HG02840 (cell line): ENCODE measurements at regions not wholly inside any gene's neighbourhood (a gene's known extent, or its start where the extent isn't known, plus 50 kb on each side); places are given as distances from the start of the nearest gene placed in this dataset.

Experiments used
- ATAC-seq: cut with Tn5 transposase; IDR thresholded peaks from one replicate; pipeline ENCODE4 v1.9.1; 2021; ENCODE audit warnings: mild to moderate bottlenecking, moderate library complexity, moderate number of reproducible peaks; ENCODE audit not compliant: unreplicated experiment, low FRiP score

- no peak for ATAC-seq
These were observed 182.3 kb downstream of the PCSK1 start for GRCh38 chr5:96250782-96251181.

DNA sequence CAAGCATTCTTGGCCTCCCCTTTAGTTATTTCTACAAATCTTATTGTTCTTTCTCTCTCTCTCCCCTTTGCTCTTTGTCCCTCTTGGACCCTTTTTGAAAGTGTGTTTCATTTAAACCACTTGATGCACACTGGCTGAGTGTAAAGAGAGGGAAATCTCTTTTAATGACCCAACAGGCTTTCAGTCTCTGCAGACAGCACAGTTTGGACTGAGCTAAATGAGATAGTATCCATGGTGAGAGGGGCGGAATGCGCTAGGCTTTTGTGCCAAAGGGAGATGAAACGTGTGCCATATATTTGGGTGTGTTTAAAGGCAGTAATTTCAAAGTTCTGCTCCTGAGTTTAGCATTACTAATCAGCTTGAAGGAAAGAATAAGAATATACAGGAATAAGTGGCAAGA lies 184.9 kb downstream of the PCSK1 start:
- ATAC-seq, result no peak

- no peak for ATAC-seq
These were observed 185.3 kb downstream of the PCSK1 start for GRCh38 chr5:96247708-96248107.

GRCh38 chr5:96247097-96247701 lies 185.8 kb downstream of the PCSK1 start:
- ATAC-seq, result no peak

DNA sequence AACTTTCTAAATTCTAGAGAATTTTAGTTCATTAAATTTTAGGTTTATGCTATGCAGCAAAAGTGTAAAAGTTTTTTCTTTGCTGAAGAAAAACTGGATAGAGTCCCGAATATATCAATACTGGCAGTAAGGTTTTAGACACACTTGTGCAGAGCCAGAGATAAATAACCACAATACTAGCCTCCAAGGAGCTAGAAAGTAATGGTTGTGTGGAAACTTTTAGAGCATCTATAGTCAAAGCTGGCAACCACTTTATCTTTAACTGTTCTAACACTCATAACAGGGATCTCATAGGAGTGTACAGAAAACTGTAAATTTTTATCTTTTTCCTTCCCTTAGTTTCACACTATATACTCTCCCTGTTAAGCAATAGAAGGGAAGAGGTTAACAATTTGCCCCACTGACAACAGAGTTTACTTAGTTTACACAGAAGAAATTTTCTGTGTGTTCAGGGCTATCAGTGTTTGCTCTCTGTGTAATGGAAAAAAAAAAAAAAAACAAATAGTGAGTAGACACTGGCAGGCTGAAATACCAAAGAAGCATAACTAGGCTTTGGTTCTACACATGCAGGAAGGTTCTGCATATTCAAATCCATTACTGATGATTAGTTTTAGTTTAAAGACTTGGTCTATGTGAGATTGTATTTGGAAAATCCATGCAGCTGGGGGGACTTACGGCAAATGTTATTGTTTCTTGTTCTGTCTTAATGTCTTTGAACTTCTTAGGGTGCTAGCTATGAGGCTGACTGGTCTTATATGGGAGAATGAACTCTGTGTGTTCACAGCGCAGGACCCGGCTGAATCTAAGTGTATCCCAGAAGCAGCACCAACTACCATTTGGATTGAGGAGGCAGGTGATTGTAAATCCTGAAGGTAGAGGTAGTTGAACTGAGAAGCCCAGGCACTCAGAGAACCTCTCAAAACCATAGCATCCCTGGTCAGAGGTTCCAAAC lies 187.6 kb downstream of the PCSK1 start:
- ATAC-seq, result no peak

GRCh38 chr5:96244696-96245095 lies 188.4 kb downstream of the PCSK1 start:
- no peak for ATAC-seq

GRCh38 chr5:96243862-96244261 lies 189.2 kb downstream of the PCSK1 start:
- ATAC-seq, result no peak

DNA sequence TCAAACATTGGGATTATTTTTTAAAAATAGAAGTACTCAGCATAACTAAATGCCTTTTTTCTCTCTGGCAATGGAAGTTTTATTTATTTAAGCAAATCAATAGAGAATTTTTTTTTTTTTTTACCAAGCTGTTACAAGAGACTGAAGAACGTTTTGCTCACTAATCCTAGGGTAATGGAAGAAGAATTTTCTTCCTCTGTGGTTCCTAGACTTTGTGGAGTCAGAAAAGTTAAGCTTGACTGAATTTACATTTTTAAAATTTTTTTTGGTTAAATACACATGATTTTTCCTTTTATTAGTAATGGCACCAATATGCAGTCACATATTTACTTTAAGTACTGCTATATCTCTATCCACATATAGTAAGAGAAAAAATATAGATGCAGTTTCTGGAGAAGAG lies 189.8 kb downstream of the PCSK1 start:
- ATAC-seq, result no peak

GRCh38 chr5:96242571-96242970 lies 190.5 kb downstream of the PCSK1 start:
- no peak for ATAC-seq

GRCh38 chr5:96236831-96237230 lies 196.2 kb downstream of the PCSK1 start:
- no peak for ATAC-seq

DNA sequence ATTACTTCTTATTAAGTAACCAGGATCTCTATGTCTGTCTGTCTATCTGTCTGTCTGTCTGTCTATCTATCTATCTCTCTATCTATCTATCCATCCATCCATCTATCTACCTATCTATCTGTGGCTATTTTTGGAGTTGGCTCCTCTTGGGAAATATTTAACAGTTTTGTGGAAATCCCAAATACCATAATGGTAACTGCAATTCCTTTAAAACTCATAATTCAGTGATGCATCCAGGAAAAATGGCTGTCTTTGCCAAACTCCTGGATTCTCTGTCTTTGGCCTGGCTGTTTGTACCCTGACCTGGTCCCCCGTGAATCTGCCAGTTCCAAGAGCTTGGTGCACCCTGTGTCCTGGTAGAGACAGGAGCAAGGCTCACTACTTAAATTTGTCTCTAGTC lies 197.0 kb downstream of the PCSK1 start:
- ATAC-seq, result no peak

- ATAC-seq, result no peak
These were observed 197.8 kb downstream of the PCSK1 start for GRCh38 chr5:96235008-96235910.

- ATAC-seq, result no peak
These were observed 200.4 kb downstream of the PCSK1 start for GRCh38 chr5:96232602-96233001.

DNA sequence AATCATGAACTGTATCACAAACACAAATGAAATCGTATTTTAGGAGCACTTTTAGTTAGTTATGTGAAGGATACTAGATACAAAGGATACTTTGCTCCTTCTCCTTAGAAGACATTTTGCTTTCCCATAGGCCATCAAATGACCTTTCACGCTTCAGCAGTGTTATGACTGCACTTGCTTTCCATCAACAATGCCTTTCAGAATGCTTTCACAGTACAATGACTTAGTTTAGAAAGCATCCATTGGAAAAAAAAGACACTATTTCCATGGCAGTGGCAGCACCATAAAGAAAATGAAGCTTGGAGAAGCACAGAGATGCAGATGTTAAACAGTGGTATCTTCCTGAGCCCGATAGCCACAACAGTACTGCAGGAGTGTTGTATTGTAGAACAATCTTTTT lies 203.9 kb downstream of the PCSK1 start:
- no peak for ATAC-seq

GRCh38 chr5:96228408-96228807 lies 204.6 kb downstream of the PCSK1 start:
- ATAC-seq, result no peak

DNA sequence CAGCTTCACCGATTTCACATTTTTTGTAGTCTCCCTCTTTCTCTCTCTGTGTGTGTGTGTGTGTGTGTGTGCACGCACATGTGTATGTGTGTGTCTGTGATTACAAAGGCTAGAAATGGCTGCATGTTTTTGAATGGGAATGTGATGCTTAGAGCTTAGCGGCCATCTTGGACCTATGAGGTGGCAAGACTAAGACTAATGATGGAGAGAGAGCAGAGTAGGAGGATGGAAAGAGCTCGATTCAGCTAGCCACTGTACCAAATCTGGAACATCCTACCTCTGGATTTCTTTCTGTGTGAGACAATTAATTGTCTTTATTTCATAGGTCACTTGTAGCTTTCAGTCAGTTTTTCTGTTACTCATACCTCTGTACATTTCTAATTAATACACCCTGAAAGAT lies 205.1 kb downstream of the PCSK1 start:
- no peak for ATAC-seq

DNA sequence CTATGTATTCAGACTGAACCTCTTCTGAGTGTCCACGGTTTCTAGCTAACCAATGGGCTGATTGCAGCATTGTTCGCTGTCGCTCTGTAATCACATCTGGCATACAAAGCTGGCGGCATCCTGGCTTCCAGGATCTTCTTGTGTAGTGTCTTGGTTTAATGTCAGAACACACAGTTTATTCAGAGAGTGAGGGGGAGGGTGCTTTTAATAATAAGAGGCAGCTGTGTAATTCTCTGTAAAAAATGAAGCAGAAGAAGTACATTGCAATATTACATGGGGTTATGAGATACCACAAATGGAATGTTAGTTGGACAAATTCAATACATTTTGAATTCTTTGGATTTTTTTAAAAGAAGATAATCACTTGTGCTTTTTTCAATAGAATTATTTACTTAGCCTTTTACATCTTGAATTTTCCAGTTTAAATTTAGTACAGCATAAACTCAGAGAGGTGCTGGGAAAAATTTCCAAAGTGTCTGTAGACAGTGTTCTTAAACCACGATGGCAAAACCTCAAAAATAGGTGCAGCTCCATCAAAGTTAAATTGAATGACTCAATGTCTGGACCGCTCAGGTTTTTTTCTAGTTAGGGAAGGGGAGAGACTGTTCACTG lies 206.0 kb downstream of the PCSK1 start:
- ATAC-seq, result no peak

DNA sequence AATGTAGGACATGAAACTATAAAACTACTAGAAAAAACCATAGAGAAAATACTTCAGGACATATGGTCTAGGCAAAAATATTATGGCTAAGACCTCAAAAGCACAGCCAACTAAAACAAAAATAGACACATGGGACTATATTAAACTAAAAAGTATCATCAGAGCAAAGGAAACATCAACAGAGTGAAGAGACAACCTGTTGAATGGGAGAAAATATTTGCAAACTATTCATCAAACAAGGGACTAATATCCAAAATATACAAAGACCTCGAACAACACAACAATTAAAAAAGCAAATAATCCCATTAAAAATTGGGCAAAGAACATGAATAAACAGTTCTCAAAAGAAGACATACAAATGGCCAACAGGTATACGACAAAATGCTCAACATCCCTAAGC lies 210.9 kb downstream of the PCSK1 start:
- no peak for ATAC-seq

DNA sequence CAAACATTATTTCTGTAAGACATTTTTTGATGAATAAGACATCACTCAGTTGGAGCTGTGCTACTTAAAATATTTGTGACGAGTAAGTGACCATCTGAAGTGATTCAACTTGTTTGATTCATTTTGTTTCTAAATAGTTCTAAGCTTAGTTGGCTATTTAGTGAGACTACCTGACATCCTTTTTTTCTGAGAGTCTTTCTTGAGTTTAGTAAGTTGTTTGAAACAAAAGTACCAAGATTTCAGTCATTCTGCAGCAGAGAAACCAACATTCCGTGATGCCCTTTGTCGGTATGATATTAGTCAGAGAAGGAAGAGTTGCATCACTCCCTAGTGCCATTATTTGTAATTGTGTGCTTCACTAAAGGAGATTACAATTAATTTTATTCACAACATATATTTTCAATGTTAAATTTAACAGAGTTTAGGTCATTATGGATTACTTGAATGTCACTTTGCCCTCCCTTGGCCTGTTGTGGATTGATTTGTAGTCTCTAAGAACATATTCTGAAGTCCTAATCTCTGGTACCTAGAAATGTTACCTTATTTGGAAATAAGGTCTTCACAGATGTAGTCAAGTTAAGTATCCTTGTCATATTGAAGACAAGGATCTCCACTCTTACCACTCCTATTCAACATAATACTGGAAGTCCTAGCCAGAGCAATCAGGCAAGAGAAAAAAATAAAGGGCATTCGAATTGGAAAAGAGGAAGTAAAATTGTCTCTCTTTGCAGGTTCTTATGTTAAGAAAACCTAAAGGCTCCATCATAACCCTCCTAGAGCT lies 212.2 kb downstream of the PCSK1 start:
- no peak for ATAC-seq
